GM21737 (cell line): ENCODE measurements at regions not wholly inside any gene's neighbourhood (a gene's known extent, or its start where the extent isn't known, plus 50 kb on each side); places are given as distances from the start of the nearest gene placed in this dataset.
"Not testable (repeated sequence)": the region's sequence is repeated elsewhere in the genome, so short reads cannot be mapped to it uniquely, and the experiment has no call there.

Source experiments
- ATAC-seq: cut with Tn5 transposase; IDR thresholded peaks from one replicate; pipeline ENCODE4 v1.9.1; 2021; ENCODE audit warnings: mild to moderate bottlenecking, moderate library complexity; ENCODE audit not compliant: unreplicated experiment

- no peak for ATAC-seq
Observed at GRCh38 chr1:169044971-169045370, 61.5 kb upstream of the ATP1B1 start.

GRCh38 chr1:169046671-169047070, 59.8 kb upstream of the ATP1B1 start:
- no peak for ATAC-seq

- no peak for ATAC-seq
Observed at GRCh38 chr1:169047074-169047473, 59.4 kb upstream of the ATP1B1 start.

GRCh38 chr1:169048043-169048442, 58.4 kb upstream of the ATP1B1 start:
- no peak for ATAC-seq

- no peak for ATAC-seq
Observed at GRCh38 chr1:169049258-169049938, 57.1 kb upstream of the ATP1B1 start.

- ATAC-seq: no peak
Observed at GRCh38 chr1:169051171-169051570, 55.3 kb upstream of the ATP1B1 start.

GRCh38 chr1:169052171-169052570, 54.3 kb upstream of the ATP1B1 start:
- ATAC-seq: not testable (repeated sequence)

GRCh38 chr1:169052727-169053126, 53.8 kb upstream of the ATP1B1 start:
- ATAC-seq: no peak

GRCh38 chr1:169053196-169053595, 53.3 kb upstream of the ATP1B1 start:
- no peak for ATAC-seq
